WTC11 (cell line): ENCODE measurements at regions not wholly inside any gene's neighbourhood (a gene's known extent, or its start where the extent isn't known, plus 50 kb on each side); places are given as distances from the start of the nearest gene placed in this dataset.

Experiments
- ATAC-seq: fragments of 200-7000 bp; cut with Tn5 transposase; 2 replicates; pipeline ENCODE4 v1.10.0; 2021; ENCODE audit warnings: mild to moderate bottlenecking, moderate library complexity
- CTCF ChIA-PET: fragments of 300-600 bp; sonication (Branson Sonifier 250); formaldehyde crosslinking; loops from one replicate; lab custom pipeline; 2021; ENCODE audit warnings: antibody characterized with exemption; lab: Charles Lee
- POLR2A ChIA-PET: fragments of 350-600 bp; sonication (Branson Sonifier 250); formaldehyde crosslinking; loops from one replicate; lab custom pipeline; 2021; ENCODE audit warnings: antibody characterized with exemption; lab: Charles Lee
- DNase-seq: peaks from one replicate; pipeline ENCODE4 v3.0.0; 2021; ENCODE audit warnings: low spot score
- H3K27ac Mint-ChIP-seq: 2 replicates; pipeline ENCODE4 v1.8.0; 2021; ENCODE audit warnings: mixed read lengths
- H3K27me3 Mint-ChIP-seq: 2 replicates; pipeline ENCODE4 v1.8.0; 2021; ENCODE audit warnings: low read depth, mild to moderate bottlenecking, moderate library complexity, mixed read lengths
- H3K36me3 Mint-ChIP-seq: 2 replicates; pipeline ENCODE4 v1.8.0; 2021; ENCODE audit warnings: mixed read lengths
- H3K4me1 Mint-ChIP-seq: 2 replicates; pipeline ENCODE4 v1.8.0; 2022; ENCODE audit warnings: mixed read lengths
- H3K4me3 Mint-ChIP-seq: 2 replicates; pipeline ENCODE4 v1.8.0; 2021; ENCODE audit warnings: mild to moderate bottlenecking, moderate library complexity, mixed read lengths
- H3K9me3 Mint-ChIP-seq: 2 replicates; pipeline ENCODE4 v1.8.0; 2021; ENCODE audit warnings: mixed read lengths
- EMX1 ChIP-seq: fragments of 250-450 bp; sonication (Bioruptor Pico); IDR thresholded peaks from 2 replicates; pipeline ENCODE4 v1.8.0; 2021; ENCODE audit warnings: mild to moderate bottlenecking
- ESRRA ChIP-seq: sonication (generic); formaldehyde crosslinking; IDR thresholded peaks from 2 replicates; pipeline ENCODE4 v1.8.1; 2022; ENCODE audit warnings: mild to moderate bottlenecking, missing genetic modification reagents, borderline replicate concordance
- FOXK1 ChIP-seq: sonication (generic); formaldehyde crosslinking; IDR thresholded peaks from 2 replicates; pipeline ENCODE4 v1.8.0; 2022; ENCODE audit warnings: mild to moderate bottlenecking, moderate library complexity, missing genetic modification reagents
- GABPB1 ChIP-seq: sonication (generic); formaldehyde crosslinking; IDR thresholded peaks from 2 replicates; pipeline ENCODE4 v1.8.1; 2023; ENCODE audit warnings: mild to moderate bottlenecking, missing genetic modification reagents
- GRHL2 ChIP-seq: fragments of 250-450 bp; sonication (Bioruptor Pico); IDR thresholded peaks from 2 replicates; pipeline ENCODE4 v1.8.0; 2022; ENCODE audit warnings: mild to moderate bottlenecking, moderate library complexity; ENCODE audit not compliant: insufficient replicate concordance, severe bottlenecking
- HMGA2 ChIP-seq: fragments of 250-450 bp; sonication (Bioruptor Pico); IDR thresholded peaks from 2 replicates; pipeline ENCODE4 v1.4.0; 2021; ENCODE audit warnings: mild to moderate bottlenecking, moderate library complexity
- KAT7 ChIP-seq: sonication (generic); formaldehyde crosslinking; IDR thresholded peaks from 2 replicates; pipeline ENCODE4 v1.8.1; 2023; ENCODE audit warnings: missing genetic modification reagents, mild to moderate bottlenecking, borderline replicate concordance
- NFE2L1 ChIP-seq: sonication (generic); formaldehyde crosslinking; IDR thresholded peaks from 2 replicates; pipeline ENCODE4 v1.8.1; 2023; ENCODE audit warnings: missing genetic modification reagents
- NFYB ChIP-seq: sonication (generic); formaldehyde crosslinking; conservative IDR thresholded peaks from 2 replicates; pipeline ENCODE4 v1.8.0; 2022; ENCODE audit warnings: low read depth, missing genetic modification reagents
- NR3C1 ChIP-seq: sonication (generic); formaldehyde crosslinking; conservative IDR thresholded peaks from 2 replicates; pipeline ENCODE4 v1.8.1; 2023; ENCODE audit warnings: low read depth, mild to moderate bottlenecking, missing genetic modification reagents
- PRRX2 ChIP-seq: fragments of 250-450 bp; sonication (Bioruptor Pico); IDR thresholded peaks from 2 replicates; pipeline ENCODE4 v1.8.0; 2021; ENCODE audit warnings: mild to moderate bottlenecking
- TEAD1 ChIP-seq: sonication (generic); formaldehyde crosslinking; IDR thresholded peaks from 2 replicates; pipeline ENCODE4 v1.8.0; 2022; ENCODE audit warnings: mild to moderate bottlenecking, missing genetic modification reagents
- ZNF138 ChIP-seq: sonication (generic); formaldehyde crosslinking; conservative IDR thresholded peaks from 2 replicates; pipeline ENCODE4 v1.8.1; 2022; ENCODE audit warnings: mild to moderate bottlenecking, moderate library complexity, missing genetic modification reagents
- ZNF317 ChIP-seq: sonication (generic); formaldehyde crosslinking; IDR thresholded peaks from 2 replicates; pipeline ENCODE4 v1.8.1; 2023; ENCODE audit warnings: low read depth, mild to moderate bottlenecking, moderate library complexity, missing genetic modification reagents, borderline replicate concordance
- ZNF423 ChIP-seq: fragments of 250-450 bp; sonication (Bioruptor Pico); IDR thresholded peaks from 2 replicates; pipeline ENCODE4 v2.1.2; 2022; ENCODE audit warnings: mild to moderate bottlenecking, moderate library complexity
- TF ChIP-seq, protein P1 (sequence below): sonication (generic); formaldehyde crosslinking; conservative IDR thresholded peaks from 2 replicates; pipeline ENCODE4 v1.8.1; 2022; ENCODE audit warnings: mild to moderate bottlenecking, missing genetic modification reagents
- TF ChIP-seq, protein P2 (sequence below): fragments of 250-450 bp; sonication (Bioruptor Pico); IDR thresholded peaks from 2 replicates; pipeline ENCODE4 v2.1.2; 2022; ENCODE audit warnings: mild to moderate bottlenecking, moderate library complexity
- TF ChIP-seq, protein P3 (sequence below): sonication (generic); formaldehyde crosslinking; IDR thresholded peaks from 2 replicates; pipeline ENCODE4 v1.8.0; 2023; ENCODE audit warnings: missing genetic modification reagents
- TF ChIP-seq, protein P4 (sequence below): sonication (generic); formaldehyde crosslinking; IDR thresholded peaks from 2 replicates; pipeline ENCODE4 v1.8.1; 2023; ENCODE audit warnings: mild to moderate bottlenecking, missing genetic modification reagents
- TF ChIP-seq, protein P5 (sequence below): sonication (generic); formaldehyde crosslinking; IDR thresholded peaks from 2 replicates; pipeline ENCODE4 v1.8.0; 2023; ENCODE audit warnings: mild to moderate bottlenecking, missing genetic modification reagents
- TF ChIP-seq, protein P6 (sequence below): sonication (generic); formaldehyde crosslinking; IDR thresholded peaks from 2 replicates; pipeline ENCODE4 v1.8.1; 2022; ENCODE audit warnings: low read depth, missing genetic modification reagents, borderline replicate concordance
- TF ChIP-seq, protein P7 (sequence below): sonication (generic); formaldehyde crosslinking; IDR thresholded peaks from 2 replicates; pipeline ENCODE4 v1.8.1; 2023; ENCODE audit warnings: mild to moderate bottlenecking, missing genetic modification reagents, moderate library complexity

DNA sequence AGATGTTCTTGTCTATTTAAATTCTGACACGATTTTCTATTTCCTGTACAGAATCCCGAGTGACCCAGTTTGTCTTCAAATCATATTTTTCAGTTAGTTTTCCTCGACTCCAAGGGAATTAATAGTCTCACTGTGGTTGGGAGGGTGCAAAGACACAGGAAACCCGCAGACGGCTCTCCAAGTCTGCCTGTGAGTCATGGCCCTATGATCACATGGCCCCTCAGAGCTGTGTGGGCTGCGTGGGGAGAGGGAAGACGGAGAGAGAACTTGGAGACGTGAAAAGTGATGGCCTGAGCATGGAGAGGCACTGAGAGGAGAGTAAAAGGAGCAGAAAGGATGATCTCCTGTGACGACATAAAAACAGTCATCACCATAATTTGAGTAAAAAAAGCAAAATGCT lies 989.9 kb downstream of the DCDC2C start:
- POLR2A ChIA-PET: interaction anchor here (0.6 kb wide), 1 partner anchor 734 kb away, joined by 3 read pairs; no protein-coding TSS in a partner anchor
- no peak for TF ChIP-seq ZNF138
- no peak for TF ChIP-seq NR3C1 (CRISPR knock-in tag)
- H3K9me3 Mint-ChIP-seq: peaks cover 83% of the 10 kb centered on the region
- ATAC-seq: no peak
- H3K27ac Mint-ChIP-seq: no peak overlapping the region
- H3K27me3 Mint-ChIP-seq: peaks cover 16% of the 10 kb centered on the region; the same call in 1 of the 2 replicates
- peaks cover 71% of the 10 kb centered on the region for H3K36me3 Mint-ChIP-seq
- H3K4me1 Mint-ChIP-seq: no peaks in the 10 kb centered on the region
- CTCF ChIA-PET: no interaction called here
- H3K4me3 Mint-ChIP-seq: no peak overlapping the region
- DNase-seq: no peak

DNA sequence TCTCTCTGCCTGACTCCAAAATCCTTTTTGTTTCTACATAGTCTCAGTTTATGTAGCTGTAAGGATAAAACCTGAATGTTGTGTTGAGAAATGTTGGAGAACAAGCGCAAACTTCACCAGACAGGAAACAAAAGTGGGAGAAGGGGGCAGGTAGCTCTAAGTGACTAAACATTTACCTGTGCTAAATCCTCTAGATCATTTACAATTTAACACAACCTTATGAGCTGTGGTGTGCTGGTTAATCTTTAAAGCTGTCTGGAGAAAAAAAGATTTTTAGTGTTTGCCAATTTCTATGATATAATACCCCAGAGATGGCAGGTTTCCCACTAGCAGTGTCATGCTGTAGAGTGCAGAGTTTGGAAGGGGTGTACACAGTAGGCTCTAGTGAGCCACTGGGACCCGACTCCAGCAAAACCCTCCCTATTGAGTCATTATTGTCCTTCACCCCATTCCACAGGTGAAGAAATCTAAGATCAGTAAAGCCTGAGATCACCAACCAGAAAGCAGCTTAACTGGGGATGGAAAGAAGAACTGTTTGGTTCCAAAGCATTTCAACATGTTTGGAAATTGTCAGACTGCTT lies 992.0 kb downstream of the DCDC2C start:
- ATAC-seq: no peak
- TF ChIP-seq ESRRA (CRISPR knock-in tag) (no peak), ZNF423 (CRISPR knock-in tag) (no peak)
- TF ChIP-seq, protein P1, sequence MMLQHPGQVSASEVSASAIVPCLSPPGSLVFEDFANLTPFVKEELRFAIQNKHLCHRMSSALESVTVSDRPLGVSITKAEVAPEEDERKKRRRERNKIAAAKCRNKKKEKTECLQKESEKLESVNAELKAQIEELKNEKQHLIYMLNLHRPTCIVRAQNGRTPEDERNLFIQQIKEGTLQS (CRISPR knock-in tag): no peak
- TF ChIP-seq, protein P2, sequence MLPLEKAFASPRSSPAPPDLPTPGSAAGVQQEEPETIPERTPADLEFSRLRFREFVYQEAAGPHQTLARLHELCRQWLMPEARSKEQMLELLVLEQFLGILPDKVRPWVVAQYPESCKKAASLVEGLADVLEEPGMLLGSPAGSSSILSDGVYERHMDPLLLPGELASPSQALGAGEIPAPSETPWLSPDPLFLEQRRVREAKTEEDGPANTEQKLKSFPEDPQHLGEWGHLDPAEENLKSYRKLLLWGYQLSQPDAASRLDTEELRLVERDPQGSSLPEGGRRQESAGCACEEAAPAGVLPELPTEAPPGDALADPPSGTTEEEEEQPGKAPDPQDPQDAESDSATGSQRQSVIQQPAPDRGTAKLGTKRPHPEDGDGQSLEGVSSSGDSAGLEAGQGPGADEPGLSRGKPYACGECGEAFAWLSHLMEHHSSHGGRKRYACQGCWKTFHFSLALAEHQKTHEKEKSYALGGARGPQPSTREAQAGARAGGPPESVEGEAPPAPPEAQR (CRISPR knock-in tag): no peak
- TF ChIP-seq, all 79 proteins: peak for 0
- CTCF ChIA-PET: no interaction called here
- POLR2A ChIA-PET: no interaction called here
- DNase-seq: no peak
- Mint-ChIP-seq H3K36me3 (peaks cover 68% of the 10 kb centered on the region), H3K9me3 (peaks cover 73% of the 10 kb centered on the region), H3K27me3 (peaks cover 13% of the 10 kb centered on the region), H3K4me1 (no peaks in the 10 kb centered on the region), H3K4me3 (no peak overlapping the region), H3K27ac (no peak overlapping the region)

DNA sequence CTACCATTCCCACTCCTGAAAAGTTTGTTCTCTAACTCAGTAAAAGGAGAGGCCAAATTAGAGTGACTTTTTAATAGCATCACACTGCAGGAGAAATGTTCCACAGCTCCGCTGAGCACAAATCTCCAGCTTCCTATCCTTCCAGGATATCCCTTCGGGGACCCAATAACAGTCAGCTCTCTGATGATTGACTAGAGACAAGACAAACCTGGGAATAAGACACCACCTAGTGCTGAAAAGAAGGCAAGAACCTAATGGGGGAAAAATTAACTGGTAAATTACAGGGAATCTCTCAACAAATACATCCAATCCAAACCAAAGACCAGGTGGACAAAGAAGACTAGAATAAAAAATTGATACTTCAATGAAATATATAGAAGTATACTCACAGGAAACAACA lies 977.1 kb upstream of the SOX11 start:
- ChIA-PET CTCF (no interaction called here), POLR2A (no interaction called here)
- DNase-seq: no peak
- Mint-ChIP-seq H3K27me3 (no peaks in the 10 kb centered on the region; the same call in 1 of the 2 replicates), H3K9me3 (peaks cover 75% of the 10 kb centered on the region), H3K36me3 (peaks cover 64% of the 10 kb centered on the region), H3K4me1 (no peaks in the 10 kb centered on the region), H3K27ac (no peak overlapping the region), H3K4me3 (no peak overlapping the region)
- no peak for ATAC-seq
- TF ChIP-seq FOXK1: no peak
- no peak for TF ChIP-seq GRHL2 (CRISPR knock-in tag)
- TF ChIP-seq GABPB1: no peak
- TF ChIP-seq PRRX2 (CRISPR knock-in tag): no peak
- TF ChIP-seq, protein P1 (CRISPR knock-in tag): no peak
- no peak for TF ChIP-seq TEAD1 (CRISPR knock-in tag)
- TF ChIP-seq, protein P3, sequence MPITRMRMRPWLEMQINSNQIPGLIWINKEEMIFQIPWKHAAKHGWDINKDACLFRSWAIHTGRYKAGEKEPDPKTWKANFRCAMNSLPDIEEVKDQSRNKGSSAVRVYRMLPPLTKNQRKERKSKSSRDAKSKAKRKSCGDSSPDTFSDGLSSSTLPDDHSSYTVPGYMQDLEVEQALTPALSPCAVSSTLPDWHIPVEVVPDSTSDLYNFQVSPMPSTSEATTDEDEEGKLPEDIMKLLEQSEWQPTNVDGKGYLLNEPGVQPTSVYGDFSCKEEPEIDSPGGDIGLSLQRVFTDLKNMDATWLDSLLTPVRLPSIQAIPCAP: no peak
- no peak for TF ChIP-seq NR3C1 (CRISPR knock-in tag)
- TF ChIP-seq EMX1: no peak
- no peak for TF ChIP-seq ZNF317 (CRISPR knock-in tag)
- TF ChIP-seq NFYB (CRISPR knock-in tag): no peak
- no peak for TF ChIP-seq NFE2L1 (CRISPR knock-in tag)
- TF ChIP-seq, protein P4, sequence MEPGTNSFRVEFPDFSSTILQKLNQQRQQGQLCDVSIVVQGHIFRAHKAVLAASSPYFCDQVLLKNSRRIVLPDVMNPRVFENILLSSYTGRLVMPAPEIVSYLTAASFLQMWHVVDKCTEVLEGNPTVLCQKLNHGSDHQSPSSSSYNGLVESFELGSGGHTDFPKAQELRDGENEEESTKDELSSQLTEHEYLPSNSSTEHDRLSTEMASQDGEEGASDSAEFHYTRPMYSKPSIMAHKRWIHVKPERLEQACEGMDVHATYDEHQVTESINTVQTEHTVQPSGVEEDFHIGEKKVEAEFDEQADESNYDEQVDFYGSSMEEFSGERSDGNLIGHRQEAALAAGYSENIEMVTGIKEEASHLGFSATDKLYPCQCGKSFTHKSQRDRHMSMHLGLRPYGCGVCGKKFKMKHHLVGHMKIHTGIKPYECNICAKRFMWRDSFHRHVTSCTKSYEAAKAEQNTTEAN (CRISPR knock-in tag): no peak
- TF ChIP-seq, protein P5, sequence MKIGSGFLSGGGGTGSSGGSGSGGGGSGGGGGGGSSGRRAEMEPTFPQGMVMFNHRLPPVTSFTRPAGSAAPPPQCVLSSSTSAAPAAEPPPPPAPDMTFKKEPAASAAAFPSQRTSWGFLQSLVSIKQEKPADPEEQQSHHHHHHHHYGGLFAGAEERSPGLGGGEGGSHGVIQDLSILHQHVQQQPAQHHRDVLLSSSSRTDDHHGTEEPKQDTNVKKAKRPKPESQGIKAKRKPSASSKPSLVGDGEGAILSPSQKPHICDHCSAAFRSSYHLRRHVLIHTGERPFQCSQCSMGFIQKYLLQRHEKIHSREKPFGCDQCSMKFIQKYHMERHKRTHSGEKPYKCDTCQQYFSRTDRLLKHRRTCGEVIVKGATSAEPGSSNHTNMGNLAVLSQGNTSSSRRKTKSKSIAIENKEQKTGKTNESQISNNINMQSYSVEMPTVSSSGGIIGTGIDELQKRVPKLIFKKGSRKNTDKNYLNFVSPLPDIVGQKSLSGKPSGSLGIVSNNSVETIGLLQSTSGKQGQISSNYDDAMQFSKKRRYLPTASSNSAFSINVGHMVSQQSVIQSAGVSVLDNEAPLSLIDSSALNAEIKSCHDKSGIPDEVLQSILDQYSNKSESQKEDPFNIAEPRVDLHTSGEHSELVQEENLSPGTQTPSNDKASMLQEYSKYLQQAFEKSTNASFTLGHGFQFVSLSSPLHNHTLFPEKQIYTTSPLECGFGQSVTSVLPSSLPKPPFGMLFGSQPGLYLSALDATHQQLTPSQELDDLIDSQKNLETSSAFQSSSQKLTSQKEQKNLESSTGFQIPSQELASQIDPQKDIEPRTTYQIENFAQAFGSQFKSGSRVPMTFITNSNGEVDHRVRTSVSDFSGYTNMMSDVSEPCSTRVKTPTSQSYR (CRISPR knock-in tag): no peak
- TF ChIP-seq, protein P6, sequence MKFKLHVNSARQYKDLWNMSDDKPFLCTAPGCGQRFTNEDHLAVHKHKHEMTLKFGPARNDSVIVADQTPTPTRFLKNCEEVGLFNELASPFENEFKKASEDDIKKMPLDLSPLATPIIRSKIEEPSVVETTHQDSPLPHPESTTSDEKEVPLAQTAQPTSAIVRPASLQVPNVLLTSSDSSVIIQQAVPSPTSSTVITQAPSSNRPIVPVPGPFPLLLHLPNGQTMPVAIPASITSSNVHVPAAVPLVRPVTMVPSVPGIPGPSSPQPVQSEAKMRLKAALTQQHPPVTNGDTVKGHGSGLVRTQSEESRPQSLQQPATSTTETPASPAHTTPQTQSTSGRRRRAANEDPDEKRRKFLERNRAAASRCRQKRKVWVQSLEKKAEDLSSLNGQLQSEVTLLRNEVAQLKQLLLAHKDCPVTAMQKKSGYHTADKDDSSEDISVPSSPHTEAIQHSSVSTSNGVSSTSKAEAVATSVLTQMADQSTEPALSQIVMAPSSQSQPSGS (CRISPR knock-in tag): no peak
- no peak for TF ChIP-seq KAT7 (CRISPR knock-in tag)
- TF ChIP-seq, protein P7, sequence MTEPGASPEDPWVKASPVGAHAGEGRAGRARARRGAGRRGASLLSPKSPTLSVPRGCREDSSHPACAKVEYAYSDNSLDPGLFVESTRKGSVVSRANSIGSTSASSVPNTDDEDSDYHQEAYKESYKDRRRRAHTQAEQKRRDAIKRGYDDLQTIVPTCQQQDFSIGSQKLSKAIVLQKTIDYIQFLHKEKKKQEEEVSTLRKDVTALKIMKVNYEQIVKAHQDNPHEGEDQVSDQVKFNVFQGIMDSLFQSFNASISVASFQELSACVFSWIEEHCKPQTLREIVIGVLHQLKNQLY (CRISPR knock-in tag): no peak
- no peak for TF ChIP-seq HMGA2
